ENCODE measurements at regions not wholly inside any gene's neighbourhood (a gene's known extent, or its start where the extent isn't known, plus 50 kb on each side); places are given as distances from the start of the nearest gene placed in this dataset.

GRCh38 chr5:152689250-152689711 is 284.2 kb upstream of the NMUR2 start:
- no peak for TF ChIP-seq EZH2 (IDR thresholded peaks at IDR 0.05; ENCODE audit: insufficient read depth, low read length)
- no peak for TF ChIP-seq CTCF (IDR thresholded peaks at IDR 0.05; ENCODE audit: insufficient read depth, low read depth, low read length)

Data from astrocyte (in vitro differentiated cells and primary cell).